HCT116 (cell line): ENCODE measurements at regions not wholly inside any gene's neighbourhood (a gene's known extent, or its start where the extent isn't known, plus 50 kb on each side); places are given as distances from the start of the nearest gene placed in this dataset.

ENCODE experiments used
- ATAC-seq: fragments of 200-7000 bp; cut with Tn5 transposase; 2 replicates; pipeline ENCODE4 v1.9.1; 2020; ENCODE audit warnings: mild to moderate bottlenecking, moderate library complexity
- BruUV-seq: library from RNA; stranded (reverse); fragments of 400-500 nt; replicated peaks from 2 replicates; lab custom pipeline; 2021; lab: Mats Ljungman, UMichigan
- CTCF ChIA-PET: fragments of 300-600 bp; sonication (Branson Sonifier 250); formaldehyde crosslinking; loops from one replicate; lab custom pipeline; 2021; ENCODE audit warnings: antibody characterized with exemption; lab: Charles Lee
- POLR2A ChIA-PET: fragments of 300-600, 350-600 bp; sonication (Branson Sonifier 250); formaldehyde crosslinking; loops from one replicate; lab custom pipeline; 2021; ENCODE audit warnings: antibody characterized with exemption; lab: Charles Lee
- RAD21 ChIA-PET, 2 experiments: fragments of 300-600 bp; sonication (Branson Sonifier 250); formaldehyde crosslinking; loops; one replicate each; lab custom pipeline; 2023; ENCODE audit warnings: low total read pairs in 2 of 2; ENCODE audit not compliant: uncharacterized antibody in 2 of 2, unreplicated experiment in 2 of 2, low non-redundant PET in 1 of 2; lab: Charles Lee
- DNase-seq: peaks from one replicate; pipeline ENCODE4 v3.0.0-alpha.2; 2010; ENCODE audit warnings: low read depth, low spot score
- H2AFZ ChIP-seq: fragments of 200-600 bp; shearing (Covaris generic), sonication (generic); 2 replicates; pipeline ENCODE4 v1.6.1; 2017; ENCODE audit warnings: low read depth, mixed run types, mixed read lengths, antibody characterized with exemption, low read length; ENCODE audit not compliant: poor library complexity, severe bottlenecking
- H3K27ac ChIP-seq: 2 replicates; pipeline ENCODE4 v1.5.1; 2012; ENCODE audit warnings: low read depth, low read length
- H3K27me3 ChIP-seq: fragments of 200-600 bp; sonication (generic); 2 replicates; pipeline ENCODE4 v1.6.1; 2016; ENCODE audit warnings: mixed run types, low read length, mixed read lengths; ENCODE audit not compliant: insufficient read depth
- H3K36me3 ChIP-seq, 2 experiments: fragments of 200-500 bp in 1 of 2; fragments of 200-600 bp in 1 of 2; sonication (Bioruptor generic) in 1 of 2; sonication (generic) in 1 of 2; 2 replicates each; pipeline versions ENCODE4 v1.5.1 to v1.6.1; 2014 to 2016; ENCODE audit warnings: low read length in 2 of 2, inconsistent platforms in 1 of 2, mixed read lengths in 1 of 2, mixed run types in 1 of 2; ENCODE audit not compliant: insufficient read depth in 2 of 2, control insufficient read depth in 1 of 2
- H3K4me1 ChIP-seq, 2 experiments: fragments of 200-600 bp in 1 of 2; sonication (generic) in 1 of 2; 2 replicates each; pipeline versions ENCODE4 v1.5.1 to v1.6.1; 2012 to 2017; ENCODE audit warnings: low read length in 2 of 2, inconsistent platforms in 1 of 2, mild to moderate bottlenecking in 1 of 2, mixed read lengths in 1 of 2, mixed run types in 1 of 2, moderate library complexity in 1 of 2; ENCODE audit not compliant: insufficient read depth in 2 of 2, control insufficient read depth in 1 of 2
- H3K4me2 ChIP-seq: fragments of 200-600 bp; sonication (generic); 2 replicates; pipeline ENCODE4 v1.6.1; 2017; ENCODE audit warnings: mixed run types, low read length, mixed read lengths
- H3K4me3 ChIP-seq, 2 experiments: fragments of 200-600 bp in 1 of 2; sonication (generic) in 1 of 2; replicated peaks in 1 of 2; 2 replicates each; pipeline ENCODE4 v1.5.1; 2011 to 2016; ENCODE audit warnings: low read length in 2 of 2, control low read depth in 1 of 2, low read depth in 1 of 2, mild to moderate bottlenecking in 1 of 2, mixed read lengths in 1 of 2, mixed run types in 1 of 2
- H3K79me2 ChIP-seq: fragments of 200-600 bp; sonication (generic); 2 replicates; pipeline ENCODE4 v1.6.1; 2017; ENCODE audit warnings: mild to moderate bottlenecking, mixed run types, low read length, moderate library complexity, mixed read lengths; ENCODE audit not compliant: insufficient read depth
- H3K9ac ChIP-seq: fragments of 200-600 bp; sonication (generic); 2 replicates; pipeline ENCODE4 v1.6.1; 2016; ENCODE audit warnings: low read length, mixed read lengths
- H3K9me2 ChIP-seq: fragments of 200-600 bp; sonication (generic), shearing (Covaris generic); 2 replicates; pipeline ENCODE4 v1.6.1; 2017; ENCODE audit warnings: mixed run types, mild to moderate bottlenecking, moderate library complexity; ENCODE audit not compliant: insufficient read depth
- H3K9me3 ChIP-seq, 2 experiments: fragments of 200-500 bp in 1 of 2; fragments of 200-600 bp in 1 of 2; sonication (Bioruptor generic) in 1 of 2; sonication (generic) in 1 of 2; 2 replicates each; pipeline ENCODE4 v1.6.1; 2014 to 2017; ENCODE audit warnings: low read length in 2 of 2, mixed read lengths in 2 of 2, inconsistent platforms in 1 of 2, low read depth in 1 of 2, mild to moderate bottlenecking in 1 of 2, mixed run types in 1 of 2, moderate library complexity in 1 of 2; ENCODE audit not compliant: control insufficient read depth in 1 of 2, insufficient read depth in 1 of 2
- H4K20me1 ChIP-seq: fragments of 200-600 bp; sonication (generic), shearing (Covaris generic); 2 replicates; pipeline ENCODE4 v1.6.1; 2017; ENCODE audit warnings: mixed run types, mild to moderate bottlenecking, moderate library complexity; ENCODE audit not compliant: insufficient read depth
- CBX3 ChIP-seq: IDR thresholded peaks from 2 replicates; pipeline ENCODE4 v1.6.1; 2012; ENCODE audit warnings: low read depth
- CEBPB ChIP-seq: IDR thresholded peaks from 2 replicates; pipeline ENCODE4 v1.6.1; 2012; ENCODE audit warnings: low read depth
- EZH2 ChIP-seq: fragments of 200-600 bp; sonication (generic); IDR thresholded peaks from 2 replicates; pipeline ENCODE4 v1.6.1; 2017; ENCODE audit warnings: antibody characterized with exemption, mixed run types
- EZH2phosphoT487 ChIP-seq: fragments of 200-600 bp; IDR thresholded peaks from 2 replicates; pipeline ENCODE4 v1.6.1; 2018; ENCODE audit warnings: antibody characterized with exemption, borderline replicate concordance
- RAD21 ChIP-seq: IDR thresholded peaks from 2 replicates; pipeline ENCODE4 v1.6.1; 2012; ENCODE audit warnings: low read depth, mild to moderate bottlenecking
- REST ChIP-seq: IDR thresholded peaks from 2 replicates; pipeline ENCODE4 v1.6.1; 2012; ENCODE audit warnings: low read depth
- SIN3A ChIP-seq: IDR thresholded peaks from 2 replicates; pipeline ENCODE4 v1.6.1; 2012; ENCODE audit warnings: low read depth
- SP1 ChIP-seq: IDR thresholded peaks from 2 replicates; pipeline ENCODE4 v1.6.1; 2012; ENCODE audit warnings: low read depth
- SRF ChIP-seq: IDR thresholded peaks from 2 replicates; pipeline ENCODE4 v1.6.1; 2012; ENCODE audit warnings: low read depth
- TCF7L2 ChIP-seq: IDR thresholded peaks from 2 replicates; pipeline ENCODE4 v1.7.0; 2011; ENCODE audit warnings: borderline replicate concordance, inconsistent platforms; ENCODE audit not compliant: insufficient read depth, insufficient read length; ENCODE audit errors: extremely low read depth
- YY1 ChIP-seq: IDR thresholded peaks from 2 replicates; pipeline ENCODE4 v1.6.1; 2011; ENCODE audit warnings: low read length, low read depth, moderate library complexity, mild to moderate bottlenecking; ENCODE audit not compliant: insufficient replicate concordance; ENCODE audit errors: extremely low read depth
- ZNF274 ChIP-seq: fragments of 200-500 bp; sonication (Bioruptor generic); IDR thresholded peaks from 2 replicates; pipeline ENCODE4 v1.6.1; 2014; ENCODE audit warnings: mild to moderate bottlenecking, low read depth, low read length, inconsistent platforms
- intact Hi-C: fragments of 100-400 bp; cut with micrococcal nuclease; formaldehyde crosslinking; loops from 2 replicates; pipeline ENCODE4 v1.10.0; 2022

DNA sequence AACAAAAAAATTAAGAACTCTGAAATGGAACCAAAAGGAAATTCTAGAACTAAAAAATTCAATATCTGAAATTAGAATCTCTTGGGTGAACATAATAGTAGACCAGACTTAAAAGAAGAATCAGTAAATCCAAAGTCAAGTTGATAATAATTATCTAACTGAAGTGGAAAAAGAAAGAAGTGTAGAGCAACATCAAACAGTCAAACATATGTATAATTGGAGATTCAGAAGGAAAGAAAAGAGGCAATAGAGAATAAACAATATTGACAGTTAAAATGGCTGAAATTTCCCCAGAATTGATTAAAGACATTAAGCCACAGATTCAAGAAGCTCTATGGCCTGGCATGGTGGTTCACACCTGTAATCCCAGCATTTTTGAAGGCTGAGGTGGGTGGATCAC is 383.6 kb downstream of the PREX1 start:
- Histone ChIP-seq H3K27me3 (no peaks in the 10 kb centered on the region; the same call in none of the 2 replicates), H3K4me3 (no peak overlapping the region), H3K9ac (no peak overlapping the region), H3K4me2 (no peak overlapping the region), H3K27ac (no peak overlapping the region)
- intact Hi-C loops = no loop called here
- BruUV-seq = no TSS peak
- CTCF ChIA-PET = no interaction called here
- RAD21 ChIA-PET = no interaction called here
- no peak for ATAC-seq
- no peak for TF ChIP-seq CBX3
- TF ChIP-seq SRF = no peak
- no peak for TF ChIP-seq YY1
- no peak for TF ChIP-seq SP1
- TF ChIP-seq SIN3A = no peak
- no peak for TF ChIP-seq REST
- no peak for TF ChIP-seq TCF7L2
- no peak for TF ChIP-seq RAD21
- TF ChIP-seq ZNF274 = no peak
- no peak for TF ChIP-seq CEBPB
- no peak for TF ChIP-seq EZH2phosphoT487
- TF ChIP-seq EZH2 = no peak
- TF ChIP-seq, all 23 proteins: peak for 0
- Histone ChIP-seq H4K20me1 (no peaks in the 10 kb centered on the region), H3K4me1 (no peaks in the 10 kb centered on the region), H3K9me2 (no peaks in the 10 kb centered on the region), H3K79me2 (no peaks in the 10 kb centered on the region), H3K9me3 (peaks cover 4 to 7% of the 10 kb centered on the region in 2 experiments; a peak in 2 of 4 replicates), H2AFZ (no peak overlapping the region), H3K36me3 (no peaks in the 10 kb centered on the region)
- DNase-seq = no peak
- POLR2A ChIA-PET = no interaction called here
